ENCODE measurements at regions not wholly inside any gene's neighbourhood (a gene's known extent, or its start where the extent isn't known, plus 50 kb on each side); places are given as distances from the start of the nearest gene placed in this dataset.

DNA sequence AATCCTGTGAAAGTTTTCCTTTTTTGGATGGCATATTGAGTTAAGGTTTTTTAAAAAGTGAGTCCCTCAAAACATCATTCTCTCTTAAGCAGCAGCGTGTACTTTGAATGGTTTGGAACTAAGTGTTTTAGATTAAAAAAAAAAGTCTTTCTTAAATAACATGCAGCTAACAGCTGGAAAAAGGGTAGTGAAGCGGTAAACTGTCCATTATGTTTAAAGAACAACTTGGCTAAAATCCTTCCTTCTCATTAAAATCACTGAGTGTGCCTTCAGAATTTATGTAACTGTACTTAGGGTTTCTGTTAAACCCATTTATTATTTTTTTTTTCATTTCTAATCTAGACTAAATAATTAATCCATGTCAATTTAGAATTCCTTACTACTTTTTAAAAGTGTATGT, 254.2 kb upstream of the ADAMTS5 start:
- Mint-ChIP-seq H3K4me3 (no peak overlapping the region), H3K36me3 (no peaks in the 10 kb centered on the region), H3K4me1 (peaks cover 26% of the 10 kb centered on the region), H3K27me3 (ENCODE audit: low read depth) (no peaks in the 10 kb centered on the region; the same call in 1 of the 2 replicates), H3K9me3 (no peaks in the 10 kb centered on the region), H3K27ac (no peak overlapping the region)
- DNase-seq (ENCODE audit: low spot score) (no peak), ATAC-seq (no peak)
- ChIA-PET POLR2A (no interaction called here), CTCF (no interaction called here)
- TF ChIP-seq PRRX2 (CRISPR knock-in tag; IDR thresholded peaks at IDR 0.05) (no peak), NR1H2 (CRISPR knock-in tag; IDR thresholded peaks at IDR 0.05) (no peak), NFE2L1 (CRISPR knock-in tag; IDR thresholded peaks at IDR 0.05) (no peak), KAT7 (CRISPR knock-in tag; IDR thresholded peaks at IDR 0.05; ENCODE audit: borderline replicate concordance) (no peak)
- TF ChIP-seq, protein P1, sequence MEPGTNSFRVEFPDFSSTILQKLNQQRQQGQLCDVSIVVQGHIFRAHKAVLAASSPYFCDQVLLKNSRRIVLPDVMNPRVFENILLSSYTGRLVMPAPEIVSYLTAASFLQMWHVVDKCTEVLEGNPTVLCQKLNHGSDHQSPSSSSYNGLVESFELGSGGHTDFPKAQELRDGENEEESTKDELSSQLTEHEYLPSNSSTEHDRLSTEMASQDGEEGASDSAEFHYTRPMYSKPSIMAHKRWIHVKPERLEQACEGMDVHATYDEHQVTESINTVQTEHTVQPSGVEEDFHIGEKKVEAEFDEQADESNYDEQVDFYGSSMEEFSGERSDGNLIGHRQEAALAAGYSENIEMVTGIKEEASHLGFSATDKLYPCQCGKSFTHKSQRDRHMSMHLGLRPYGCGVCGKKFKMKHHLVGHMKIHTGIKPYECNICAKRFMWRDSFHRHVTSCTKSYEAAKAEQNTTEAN (CRISPR knock-in tag; IDR thresholded peaks at IDR 0.05): no peak
- TF ChIP-seq, protein P2, sequence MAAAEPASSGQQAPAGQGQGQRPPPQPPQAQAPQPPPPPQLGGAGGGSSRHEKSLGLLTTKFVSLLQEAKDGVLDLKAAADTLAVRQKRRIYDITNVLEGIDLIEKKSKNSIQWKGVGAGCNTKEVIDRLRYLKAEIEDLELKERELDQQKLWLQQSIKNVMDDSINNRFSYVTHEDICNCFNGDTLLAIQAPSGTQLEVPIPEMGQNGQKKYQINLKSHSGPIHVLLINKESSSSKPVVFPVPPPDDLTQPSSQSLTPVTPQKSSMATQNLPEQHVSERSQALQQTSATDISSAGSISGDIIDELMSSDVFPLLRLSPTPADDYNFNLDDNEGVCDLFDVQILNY (CRISPR knock-in tag; IDR thresholded peaks at IDR 0.05): no peak

DNA sequence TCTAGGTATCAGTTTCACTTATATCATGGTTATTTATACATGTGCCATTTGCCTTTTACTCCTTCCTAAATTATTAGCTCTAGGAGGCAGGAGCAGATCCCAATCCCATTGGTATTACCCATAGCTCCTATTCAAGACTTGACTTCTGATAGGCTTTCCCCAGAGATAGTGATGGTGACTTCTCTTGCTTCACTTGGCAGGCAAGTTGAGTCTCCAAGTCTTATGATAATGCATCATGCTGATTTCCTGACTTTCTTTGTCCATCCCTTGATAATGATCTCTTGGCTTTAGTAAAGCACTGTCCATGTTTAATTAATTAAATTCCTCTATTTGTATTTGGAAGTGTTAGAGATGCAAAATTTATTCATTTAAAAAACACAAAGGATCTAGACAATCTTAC, 253.5 kb upstream of the ADAMTS5 start:
- ChIA-PET POLR2A (no interaction called here), CTCF (no interaction called here)

More for the DNA sequence above, 253.5 kb upstream of the ADAMTS5 start:
- Mint-ChIP-seq H3K9me3 (no peaks in the 10 kb centered on the region), H3K4me3 (no peak overlapping the region), H3K27ac (no peak overlapping the region), H3K27me3 (ENCODE audit: low read depth) (no peaks in the 10 kb centered on the region; the same call in 1 of the 2 replicates), H3K4me1 (peaks cover 26% of the 10 kb centered on the region), H3K36me3 (no peaks in the 10 kb centered on the region)
- DNase-seq (ENCODE audit: low spot score) (no peak), ATAC-seq (no peak)
- TF ChIP-seq ZNF263 (CRISPR knock-in tag; IDR thresholded peaks at IDR 0.05; ENCODE audit: low read depth) (no peak), TP53 (CRISPR knock-in tag; IDR thresholded peaks at IDR 0.05) (no peak), ZBTB21 (CRISPR knock-in tag; IDR thresholded peaks at IDR 0.05; ENCODE audit: borderline replicate concordance) (no peak), MXD4 (CRISPR knock-in tag; IDR thresholded peaks at IDR 0.05; ENCODE audit: borderline replicate concordance) (no peak), FOXJ3 (CRISPR knock-in tag; IDR thresholded peaks at IDR 0.05; ENCODE audit: borderline replicate concordance) (no peak), FOXK1 (CRISPR knock-in tag; IDR thresholded peaks at IDR 0.05) (no peak), ZNF671 (CRISPR knock-in tag; IDR thresholded peaks at IDR 0.05) (no peak)
- TF ChIP-seq, protein P3, sequence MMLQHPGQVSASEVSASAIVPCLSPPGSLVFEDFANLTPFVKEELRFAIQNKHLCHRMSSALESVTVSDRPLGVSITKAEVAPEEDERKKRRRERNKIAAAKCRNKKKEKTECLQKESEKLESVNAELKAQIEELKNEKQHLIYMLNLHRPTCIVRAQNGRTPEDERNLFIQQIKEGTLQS (CRISPR knock-in tag; conservative IDR thresholded peaks at IDR 0.05): no peak
- TF ChIP-seq, protein P4, sequence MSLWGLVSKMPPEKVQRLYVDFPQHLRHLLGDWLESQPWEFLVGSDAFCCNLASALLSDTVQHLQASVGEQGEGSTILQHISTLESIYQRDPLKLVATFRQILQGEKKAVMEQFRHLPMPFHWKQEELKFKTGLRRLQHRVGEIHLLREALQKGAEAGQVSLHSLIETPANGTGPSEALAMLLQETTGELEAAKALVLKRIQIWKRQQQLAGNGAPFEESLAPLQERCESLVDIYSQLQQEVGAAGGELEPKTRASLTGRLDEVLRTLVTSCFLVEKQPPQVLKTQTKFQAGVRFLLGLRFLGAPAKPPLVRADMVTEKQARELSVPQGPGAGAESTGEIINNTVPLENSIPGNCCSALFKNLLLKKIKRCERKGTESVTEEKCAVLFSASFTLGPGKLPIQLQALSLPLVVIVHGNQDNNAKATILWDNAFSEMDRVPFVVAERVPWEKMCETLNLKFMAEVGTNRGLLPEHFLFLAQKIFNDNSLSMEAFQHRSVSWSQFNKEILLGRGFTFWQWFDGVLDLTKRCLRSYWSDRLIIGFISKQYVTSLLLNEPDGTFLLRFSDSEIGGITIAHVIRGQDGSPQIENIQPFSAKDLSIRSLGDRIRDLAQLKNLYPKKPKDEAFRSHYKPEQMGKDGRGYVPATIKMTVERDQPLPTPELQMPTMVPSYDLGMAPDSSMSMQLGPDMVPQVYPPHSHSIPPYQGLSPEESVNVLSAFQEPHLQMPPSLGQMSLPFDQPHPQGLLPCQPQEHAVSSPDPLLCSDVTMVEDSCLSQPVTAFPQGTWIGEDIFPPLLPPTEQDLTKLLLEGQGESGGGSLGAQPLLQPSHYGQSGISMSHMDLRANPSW (CRISPR knock-in tag; conservative IDR thresholded peaks at IDR 0.05; ENCODE audit: low read depth): no peak
- TF ChIP-seq, protein P5, sequence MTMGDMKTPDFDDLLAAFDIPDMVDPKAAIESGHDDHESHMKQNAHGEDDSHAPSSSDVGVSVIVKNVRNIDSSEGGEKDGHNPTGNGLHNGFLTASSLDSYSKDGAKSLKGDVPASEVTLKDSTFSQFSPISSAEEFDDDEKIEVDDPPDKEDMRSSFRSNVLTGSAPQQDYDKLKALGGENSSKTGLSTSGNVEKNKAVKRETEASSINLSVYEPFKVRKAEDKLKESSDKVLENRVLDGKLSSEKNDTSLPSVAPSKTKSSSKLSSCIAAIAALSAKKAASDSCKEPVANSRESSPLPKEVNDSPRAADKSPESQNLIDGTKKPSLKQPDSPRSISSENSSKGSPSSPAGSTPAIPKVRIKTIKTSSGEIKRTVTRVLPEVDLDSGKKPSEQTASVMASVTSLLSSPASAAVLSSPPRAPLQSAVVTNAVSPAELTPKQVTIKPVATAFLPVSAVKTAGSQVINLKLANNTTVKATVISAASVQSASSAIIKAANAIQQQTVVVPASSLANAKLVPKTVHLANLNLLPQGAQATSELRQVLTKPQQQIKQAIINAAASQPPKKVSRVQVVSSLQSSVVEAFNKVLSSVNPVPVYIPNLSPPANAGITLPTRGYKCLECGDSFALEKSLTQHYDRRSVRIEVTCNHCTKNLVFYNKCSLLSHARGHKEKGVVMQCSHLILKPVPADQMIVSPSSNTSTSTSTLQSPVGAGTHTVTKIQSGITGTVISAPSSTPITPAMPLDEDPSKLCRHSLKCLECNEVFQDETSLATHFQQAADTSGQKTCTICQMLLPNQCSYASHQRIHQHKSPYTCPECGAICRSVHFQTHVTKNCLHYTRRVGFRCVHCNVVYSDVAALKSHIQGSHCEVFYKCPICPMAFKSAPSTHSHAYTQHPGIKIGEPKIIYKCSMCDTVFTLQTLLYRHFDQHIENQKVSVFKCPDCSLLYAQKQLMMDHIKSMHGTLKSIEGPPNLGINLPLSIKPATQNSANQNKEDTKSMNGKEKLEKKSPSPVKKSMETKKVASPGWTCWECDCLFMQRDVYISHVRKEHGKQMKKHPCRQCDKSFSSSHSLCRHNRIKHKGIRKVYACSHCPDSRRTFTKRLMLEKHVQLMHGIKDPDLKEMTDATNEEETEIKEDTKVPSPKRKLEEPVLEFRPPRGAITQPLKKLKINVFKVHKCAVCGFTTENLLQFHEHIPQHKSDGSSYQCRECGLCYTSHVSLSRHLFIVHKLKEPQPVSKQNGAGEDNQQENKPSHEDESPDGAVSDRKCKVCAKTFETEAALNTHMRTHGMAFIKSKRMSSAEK (CRISPR knock-in tag; IDR thresholded peaks at IDR 0.05; ENCODE audit: borderline replicate concordance): no peak
- TF ChIP-seq, protein P6, sequence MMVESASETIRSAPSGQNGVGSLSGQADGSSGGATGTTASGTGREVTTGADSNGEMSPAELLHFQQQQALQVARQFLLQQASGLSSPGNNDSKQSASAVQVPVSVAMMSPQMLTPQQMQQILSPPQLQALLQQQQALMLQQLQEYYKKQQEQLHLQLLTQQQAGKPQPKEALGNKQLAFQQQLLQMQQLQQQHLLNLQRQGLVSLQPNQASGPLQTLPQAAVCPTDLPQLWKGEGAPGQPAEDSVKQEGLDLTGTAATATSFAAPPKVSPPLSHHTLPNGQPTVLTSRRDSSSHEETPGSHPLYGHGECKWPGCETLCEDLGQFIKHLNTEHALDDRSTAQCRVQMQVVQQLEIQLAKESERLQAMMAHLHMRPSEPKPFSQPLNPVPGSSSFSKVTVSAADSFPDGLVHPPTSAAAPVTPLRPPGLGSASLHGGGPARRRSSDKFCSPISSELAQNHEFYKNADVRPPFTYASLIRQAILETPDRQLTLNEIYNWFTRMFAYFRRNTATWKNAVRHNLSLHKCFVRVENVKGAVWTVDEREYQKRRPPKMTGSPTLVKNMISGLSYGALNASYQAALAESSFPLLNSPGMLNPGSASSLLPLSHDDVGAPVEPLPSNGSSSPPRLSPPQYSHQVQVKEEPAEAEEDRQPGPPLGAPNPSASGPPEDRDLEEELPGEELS (CRISPR knock-in tag; IDR thresholded peaks at IDR 0.05): no peak
- TF ChIP-seq, protein P7, sequence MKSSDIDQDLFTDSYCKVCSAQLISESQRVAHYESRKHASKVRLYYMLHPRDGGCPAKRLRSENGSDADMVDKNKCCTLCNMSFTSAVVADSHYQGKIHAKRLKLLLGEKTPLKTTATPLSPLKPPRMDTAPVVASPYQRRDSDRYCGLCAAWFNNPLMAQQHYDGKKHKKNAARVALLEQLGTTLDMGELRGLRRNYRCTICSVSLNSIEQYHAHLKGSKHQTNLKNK (CRISPR knock-in tag; IDR thresholded peaks at IDR 0.05): no peak
